ENCODE measurements at regions not wholly inside any gene's neighbourhood (a gene's known extent, or its start where the extent isn't known, plus 50 kb on each side); places are given as distances from the start of the nearest gene placed in this dataset.
"Not testable (repeated sequence)": the region's sequence is repeated elsewhere in the genome, so short reads cannot be mapped to it uniquely, and the experiment has no call there.

GRCh38 chr5:130501151-130501865, 597.0 kb downstream of the CHSY3 start:
- DNase-seq (ENCODE audit: low read depth), result no peak
- no peak for TF ChIP-seq CTCF (IDR thresholded peaks at IDR 0.05; ENCODE audit: insufficient read depth, low read depth, low read length)
- no peaks in the 10 kb centered on the region for H3K27me3 ChIP-seq (ENCODE audit: control insufficient read depth, insufficient read depth, low read length)
- no peaks in the 10 kb centered on the region for H3K36me3 ChIP-seq (ENCODE audit: control insufficient read depth, insufficient read depth, low read length)
- H3K4me3 ChIP-seq (ENCODE audit: low read depth, low read length), result no peak overlapping the region
- POLR2A ChIA-PET, result no interaction called here
- CTCF ChIA-PET, result no interaction called here

GRCh38 chr5:130500495-130500894, 596.2 kb downstream of the CHSY3 start:
- CTCF ChIA-PET; DNase-seq (ENCODE audit: low read depth); H3K36me3 ChIP-seq (ENCODE audit: control insufficient read depth, insufficient read depth, low read length); H3K4me3 ChIP-seq (ENCODE audit: low read depth, low read length); POLR2A ChIA-PET; H3K27me3 ChIP-seq (ENCODE audit: control insufficient read depth, insufficient read depth, low read length): not testable (repeated sequence)

- no peak for DNase-seq (ENCODE audit: low read depth)
- no peak overlapping the region for H3K4me3 ChIP-seq (ENCODE audit: low read depth, low read length)
- ChIA-PET CTCF (no interaction called here), POLR2A (no interaction called here)
- H3K36me3 ChIP-seq (ENCODE audit: control insufficient read depth, insufficient read depth, low read length), result no peaks in the 10 kb centered on the region
- TF ChIP-seq CTCF (IDR thresholded peaks at IDR 0.05; ENCODE audit: insufficient read depth, low read depth, low read length), result no peak
- H3K27me3 ChIP-seq (ENCODE audit: control insufficient read depth, insufficient read depth, low read length), result no peaks in the 10 kb centered on the region
Observed at GRCh38 chr5:130496215-130496614, 592.0 kb downstream of the CHSY3 start.

GRCh38 chr5:130488252-130488651, 584.0 kb downstream of the CHSY3 start:
- no peaks in the 10 kb centered on the region for H3K27me3 ChIP-seq (ENCODE audit: control insufficient read depth, insufficient read depth, low read length)
- ChIA-PET POLR2A (no interaction called here), CTCF (no interaction called here)
- DNase-seq (ENCODE audit: low read depth), result no peak
- no peak for TF ChIP-seq CTCF (IDR thresholded peaks at IDR 0.05; ENCODE audit: insufficient read depth, low read depth, low read length)
- H3K4me3 ChIP-seq (ENCODE audit: low read depth, low read length), result no peak overlapping the region
- no peaks in the 10 kb centered on the region for H3K36me3 ChIP-seq (ENCODE audit: control insufficient read depth, insufficient read depth, low read length)

GRCh38 chr5:130479045-130479804, 575.0 kb downstream of the CHSY3 start:
- Histone ChIP-seq H3K36me3 (ENCODE audit: control insufficient read depth, insufficient read depth, low read length) (no peaks in the 10 kb centered on the region), H3K4me3 (ENCODE audit: low read depth, low read length) (no peak overlapping the region), H3K27me3 (ENCODE audit: control insufficient read depth, insufficient read depth, low read length) (no peaks in the 10 kb centered on the region)
- ChIA-PET CTCF (no interaction called here), POLR2A (no interaction called here)
- no peak for DNase-seq (ENCODE audit: low read depth)
- TF ChIP-seq CTCF (IDR thresholded peaks at IDR 0.05; ENCODE audit: insufficient read depth, low read depth, low read length), result no peak
